Mucosa of rectum (tissue), 2 donors: ENCODE measurements at regions not wholly inside any gene's neighbourhood (a gene's known extent, or its start where the extent isn't known, plus 50 kb on each side); places are given as distances from the start of the nearest gene placed in this dataset.

Experiments
- H3K27ac ChIP-seq, 2 donors: one replicate each; pipeline ENCODE4 v1.7.0; 2013; ENCODE audit warnings: inconsistent platforms in 2 of 2, low read depth in 2 of 2, low read length in 2 of 2
- H3K27me3 ChIP-seq, 2 donors: one replicate each; pipeline ENCODE4 v1.7.0; 2013; ENCODE audit warnings: low read length in 2 of 2; ENCODE audit not compliant: control insufficient read depth in 2 of 2, insufficient read depth in 2 of 2
- H3K36me3 ChIP-seq, 2 donors: one replicate each; pipeline ENCODE4 v1.7.0; 2013; ENCODE audit warnings: low read length in 2 of 2; ENCODE audit not compliant: control insufficient read depth in 2 of 2, insufficient read depth in 2 of 2
- H3K4me1 ChIP-seq, 2 donors: one replicate each; pipeline ENCODE4 v1.7.0; 2013; ENCODE audit warnings: low read length in 2 of 2, mild to moderate bottlenecking in 1 of 2; ENCODE audit not compliant: control insufficient read depth in 2 of 2, insufficient read depth in 2 of 2
- H3K4me3 ChIP-seq, 2 donors: one replicate each; pipeline ENCODE4 v1.7.0; 2013; ENCODE audit warnings: low read length in 2 of 2
- H3K9ac ChIP-seq, 2 donors: one replicate each; pipeline ENCODE4 v1.7.0; 2013; ENCODE audit warnings: low read length in 2 of 2, low read depth in 1 of 2, mild to moderate bottlenecking in 1 of 2
- H3K9me3 ChIP-seq, 2 donors: one replicate each; pipeline ENCODE4 v1.7.0; 2013; ENCODE audit warnings: low read length in 2 of 2; ENCODE audit not compliant: control insufficient read depth in 2 of 2
- donor health status: healthy.
- donor health status: Normal muscosa, but diverticular disease.

GRCh38 chr7:25379351-25380300 lies 151.3 kb upstream of the NPVF start:
- no peaks in the 10 kb centered on the region for H3K27me3 ChIP-seq
- H3K36me3 ChIP-seq = no peaks in the 10 kb centered on the region
- H3K4me3 ChIP-seq = no peak overlapping the region
- H3K9ac ChIP-seq = no peak overlapping the region
- H3K27ac ChIP-seq = no peak overlapping the region
- H3K9me3 ChIP-seq = no peaks in the 10 kb centered on the region
- no peaks in the 10 kb centered on the region for H3K4me1 ChIP-seq

GRCh38 chr7:25381818-25382589 lies 153.7 kb upstream of the NPVF start:
- Histone ChIP-seq H3K9me3 (no peaks in the 10 kb centered on the region), H3K4me3 (no peak overlapping the region), H3K27me3 (no peaks in the 10 kb centered on the region), H3K9ac (no peak overlapping the region), H3K4me1 (no peaks in the 10 kb centered on the region), H3K36me3 (no peaks in the 10 kb centered on the region), H3K27ac (no peak overlapping the region)

GRCh38 chr7:25382869-25383268 lies 154.6 kb upstream of the NPVF start:
- H3K9me3 ChIP-seq = no peaks in the 10 kb centered on the region
- no peaks in the 10 kb centered on the region for H3K27me3 ChIP-seq
- no peaks in the 10 kb centered on the region for H3K36me3 ChIP-seq
- no peak overlapping the region for H3K27ac ChIP-seq
- H3K4me3 ChIP-seq = no peak overlapping the region
- H3K9ac ChIP-seq = no peak overlapping the region
- H3K4me1 ChIP-seq = no peaks in the 10 kb centered on the region

GRCh38 chr7:25383402-25383801 lies 155.1 kb upstream of the NPVF start:
- Histone ChIP-seq H3K27me3 (no peaks in the 10 kb centered on the region), H3K9me3 (no peaks in the 10 kb centered on the region), H3K4me3 (no peak overlapping the region), H3K36me3 (no peaks in the 10 kb centered on the region), H3K9ac (no peak overlapping the region), H3K4me1 (no peaks in the 10 kb centered on the region), H3K27ac (no peak overlapping the region)

GRCh38 chr7:25384788-25385505 lies 156.7 kb upstream of the NPVF start:
- no peaks in the 10 kb centered on the region for H3K9me3 ChIP-seq
- no peaks in the 10 kb centered on the region for H3K36me3 ChIP-seq
- peak overlapping the region in 1 of 2 donors; percentile 21 for H3K27ac ChIP-seq
- no peaks in the 10 kb centered on the region for H3K27me3 ChIP-seq
- no peak overlapping the region for H3K4me3 ChIP-seq
- H3K4me1 ChIP-seq = peaks cover 0 to 3% of the 10 kb centered on the region in 2 donors
- H3K9ac ChIP-seq = no peak overlapping the region

- Histone ChIP-seq H3K4me1 (peaks cover 3% of the 10 kb centered on the region in 2 donors), H3K27ac (peak overlapping the region in 1 of 2 donors; percentile 27)
Observed at GRCh38 chr7:25385506-25386136, 157.3 kb upstream of the NPVF start.

GRCh38 chr7:25386311-25386744 lies 158.0 kb upstream of the NPVF start:
- Histone ChIP-seq H3K9ac (no peak overlapping the region), H3K4me3 (no peak overlapping the region), H3K27ac (no peak overlapping the region), H3K4me1 (peaks cover 3% of the 10 kb centered on the region in 2 donors), H3K36me3 (no peaks in the 10 kb centered on the region), H3K27me3 (no peaks in the 10 kb centered on the region), H3K9me3 (no peaks in the 10 kb centered on the region)

More at GRCh38 chr7:25385506-25386136, 157.3 kb upstream of the NPVF start:
- Histone ChIP-seq H3K4me3 (no peak overlapping the region), H3K27me3 (no peaks in the 10 kb centered on the region), H3K36me3 (no peaks in the 10 kb centered on the region), H3K9me3 (no peaks in the 10 kb centered on the region), H3K9ac (no peak overlapping the region)

- Histone ChIP-seq H3K27ac (no peak overlapping the region), H3K4me1 (peaks cover 6% of the 10 kb centered on the region in 2 donors), H3K27me3 (no peaks in the 10 kb centered on the region), H3K9ac (no peak overlapping the region), H3K9me3 (no peaks in the 10 kb centered on the region), H3K4me3 (no peak overlapping the region), H3K36me3 (no peaks in the 10 kb centered on the region)
Observed at GRCh38 chr7:25388681-25389080, 160.4 kb upstream of the NPVF start.

GRCh38 chr7:25389489-25390106 lies 161.3 kb upstream of the NPVF start:
- no peak overlapping the region for H3K27ac ChIP-seq
- H3K4me1 ChIP-seq = peaks cover 6% of the 10 kb centered on the region in 2 donors
- H3K9ac ChIP-seq = peak overlapping the region in 1 of 2 donors; percentile 16
- no peaks in the 10 kb centered on the region for H3K27me3 ChIP-seq
- H3K4me3 ChIP-seq = no peak overlapping the region
- H3K9me3 ChIP-seq = no peaks in the 10 kb centered on the region
- H3K36me3 ChIP-seq = no peaks in the 10 kb centered on the region
